ENCODE measurements at regions not wholly inside any gene's neighbourhood (a gene's known extent, or its start where the extent isn't known, plus 50 kb on each side); places are given as distances from the start of the nearest gene placed in this dataset.

DNA sequence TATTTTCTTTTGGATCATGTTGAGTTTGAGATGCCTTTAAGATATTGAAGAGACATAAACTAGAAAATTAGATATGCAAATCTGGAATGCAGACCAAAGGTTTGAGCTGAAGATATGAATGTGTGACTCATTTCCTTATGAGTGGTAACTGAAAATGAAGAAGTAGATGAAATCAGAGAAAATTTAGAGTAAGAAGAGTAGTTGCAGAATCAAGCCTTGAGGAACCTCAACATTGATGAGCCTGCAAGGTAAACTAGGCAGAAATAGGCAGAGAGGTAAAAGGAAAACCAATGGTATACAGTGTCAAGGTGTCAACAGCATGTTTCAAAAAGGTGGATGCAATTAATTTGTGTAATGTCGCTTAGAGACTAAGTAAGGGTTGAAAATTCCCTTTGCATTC, 142.8 kb downstream of the MOSPD2 start:
- Histone ChIP-seq H3K9me1 (ENCODE audit: insufficient read depth, low read length) (no peaks in the 10 kb centered on the region), H3K79me1 (ENCODE audit: low read depth in 1 of 2, low read length in 2 of 2) (no peaks in the 10 kb centered on the region), H3K27me3 (ENCODE audit: control insufficient read depth, insufficient read depth, low read length) (no peaks in the 10 kb centered on the region), H2BK15ac (ENCODE audit: low read depth, low read length) (no peak overlapping the region), H3K9me3 (ENCODE audit: control insufficient read depth, insufficient read depth, low read length) (no peaks in the 10 kb centered on the region), H4K91ac (ENCODE audit: insufficient read depth, low read depth, low read length) (no peak overlapping the region), H4K20me1 (ENCODE audit: insufficient read depth, low read length) (no peaks in the 10 kb centered on the region), H2AK5ac (ENCODE audit: low read depth, low read length) (no peak overlapping the region), H3K4me3 (ENCODE audit: insufficient read depth, low read depth, low read length) (no peak overlapping the region), H3K4me2 (ENCODE audit: low read depth, low read length) (no peak overlapping the region), H3K4me1 (ENCODE audit: control insufficient read depth, insufficient read depth, low read length) (no peaks in the 10 kb centered on the region), H3K23ac (ENCODE audit: low read depth, low read length) (no peak overlapping the region), H3K14ac (replicated peaks; ENCODE audit: low read depth, low read length) (no peak overlapping the region), H2BK120ac (ENCODE audit: low read depth, low read length) (no peak overlapping the region), H4K8ac (ENCODE audit: low read depth in 2 of 2, low read length in 2 of 2) (no peak overlapping the region), H3K56ac (ENCODE audit: extremely low read depth, insufficient read depth, low read length) (no peak overlapping the region), H4K5ac (ENCODE audit: low read depth, low read length) (no peak overlapping the region), H3K4ac (ENCODE audit: low read depth, low read length) (no peak overlapping the region), H3K9ac (ENCODE audit: low read depth, low read length) (no peak overlapping the region), H3K36me3 (ENCODE audit: control insufficient read depth, insufficient read depth, low read length) (no peaks in the 10 kb centered on the region), H2BK5ac (ENCODE audit: low read depth, low read length, poor library complexity, severe bottlenecking) (no peak overlapping the region), H3K18ac (ENCODE audit: low read depth, low read length) (no peak overlapping the region), H2BK20ac (ENCODE audit: low read depth, low read length) (no peak overlapping the region), H2AFZ (replicated peaks; ENCODE audit: low read length, poor library complexity) (no peak overlapping the region), H3K27ac (ENCODE audit: insufficient read depth, low read length) (no peak overlapping the region), H2AK9ac (replicated peaks; ENCODE audit: low read depth, low read length, poor library complexity) (no peak overlapping the region)
- ATAC-seq (ENCODE audit: low read depth) (no peak), DNase-seq (peak; percentile 4)
- dilution Hi-C loops (cut with HindIII; ENCODE audit: low sequenced_read_pairs, unreplicated experiment): no loop called here
- TF ChIP-seq MXI1 (IDR thresholded peaks at IDR 0.05; ENCODE audit: borderline replicate concordance, low read depth, low read length) (no peak), MAZ (IDR thresholded peaks at IDR 0.05; ENCODE audit: borderline replicate concordance, low read depth, low read length) (no peak), RFX5 (IDR thresholded peaks at IDR 0.05; ENCODE audit: low read depth, low read length) (no peak), RCOR1 (IDR thresholded peaks at IDR 0.05; ENCODE audit: insufficient replicate concordance, low read length) (no peak), FOS (IDR thresholded peaks at IDR 0.05; ENCODE audit: low read depth, low read length) (no peak), CEBPB (IDR thresholded peaks at IDR 0.05; ENCODE audit: low read depth, low read length) (no peak), NFE2L2 (IDR thresholded peaks at IDR 0.05; ENCODE audit: low read depth, low read length) (no peak), RAD21 (IDR thresholded peaks at IDR 0.05; ENCODE audit: low read length) (no peak), BHLHE40 (IDR thresholded peaks at IDR 0.05; ENCODE audit: low read depth, low read length) (no peak), SMC3 (IDR thresholded peaks at IDR 0.05; ENCODE audit: low read depth, low read length) (no peak)
- TF ChIP-seq, protein P1, sequence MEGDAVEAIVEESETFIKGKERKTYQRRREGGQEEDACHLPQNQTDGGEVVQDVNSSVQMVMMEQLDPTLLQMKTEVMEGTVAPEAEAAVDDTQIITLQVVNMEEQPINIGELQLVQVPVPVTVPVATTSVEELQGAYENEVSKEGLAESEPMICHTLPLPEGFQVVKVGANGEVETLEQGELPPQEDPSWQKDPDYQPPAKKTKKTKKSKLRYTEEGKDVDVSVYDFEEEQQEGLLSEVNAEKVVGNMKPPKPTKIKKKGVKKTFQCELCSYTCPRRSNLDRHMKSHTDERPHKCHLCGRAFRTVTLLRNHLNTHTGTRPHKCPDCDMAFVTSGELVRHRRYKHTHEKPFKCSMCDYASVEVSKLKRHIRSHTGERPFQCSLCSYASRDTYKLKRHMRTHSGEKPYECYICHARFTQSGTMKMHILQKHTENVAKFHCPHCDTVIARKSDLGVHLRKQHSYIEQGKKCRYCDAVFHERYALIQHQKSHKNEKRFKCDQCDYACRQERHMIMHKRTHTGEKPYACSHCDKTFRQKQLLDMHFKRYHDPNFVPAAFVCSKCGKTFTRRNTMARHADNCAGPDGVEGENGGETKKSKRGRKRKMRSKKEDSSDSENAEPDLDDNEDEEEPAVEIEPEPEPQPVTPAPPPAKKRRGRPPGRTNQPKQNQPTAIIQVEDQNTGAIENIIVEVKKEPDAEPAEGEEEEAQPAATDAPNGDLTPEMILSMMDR (conservative IDR thresholded peaks at IDR 0.05; ENCODE audit: low read depth, low read length): no peak
- TF ChIP-seq, protein P2, sequence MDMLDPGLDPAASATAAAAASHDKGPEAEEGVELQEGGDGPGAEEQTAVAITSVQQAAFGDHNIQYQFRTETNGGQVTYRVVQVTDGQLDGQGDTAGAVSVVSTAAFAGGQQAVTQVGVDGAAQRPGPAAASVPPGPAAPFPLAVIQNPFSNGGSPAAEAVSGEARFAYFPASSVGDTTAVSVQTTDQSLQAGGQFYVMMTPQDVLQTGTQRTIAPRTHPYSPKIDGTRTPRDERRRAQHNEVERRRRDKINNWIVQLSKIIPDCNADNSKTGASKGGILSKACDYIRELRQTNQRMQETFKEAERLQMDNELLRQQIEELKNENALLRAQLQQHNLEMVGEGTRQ (IDR thresholded peaks at IDR 0.05; ENCODE audit: low read depth, low read length): no peak
- TF ChIP-seq, protein P3, sequence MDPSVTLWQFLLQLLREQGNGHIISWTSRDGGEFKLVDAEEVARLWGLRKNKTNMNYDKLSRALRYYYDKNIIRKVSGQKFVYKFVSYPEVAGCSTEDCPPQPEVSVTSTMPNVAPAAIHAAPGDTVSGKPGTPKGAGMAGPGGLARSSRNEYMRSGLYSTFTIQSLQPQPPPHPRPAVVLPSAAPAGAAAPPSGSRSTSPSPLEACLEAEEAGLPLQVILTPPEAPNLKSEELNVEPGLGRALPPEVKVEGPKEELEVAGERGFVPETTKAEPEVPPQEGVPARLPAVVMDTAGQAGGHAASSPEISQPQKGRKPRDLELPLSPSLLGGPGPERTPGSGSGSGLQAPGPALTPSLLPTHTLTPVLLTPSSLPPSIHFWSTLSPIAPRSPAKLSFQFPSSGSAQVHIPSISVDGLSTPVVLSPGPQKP (IDR thresholded peaks at IDR 0.05; ENCODE audit: borderline replicate concordance, low read depth, low read length): no peak
- WGBS, 2 experiments (ENCODE audit: extremely low coverage in 2 of 2, insufficient read length in 1 of 2): 60% methylated on average over 1 of the region's 1 CpG; no CpG with 5 or more reads in 1 of the 2 experiments
- in situ Hi-C loops (cut with MboI; ENCODE audit: low sequenced_read_pairs): no loop called here
- POLR2A ChIA-PET (ENCODE audit: unreplicated experiment): no interaction called here
- BruUV-seq (replicated peaks): no TSS peak
- CTCF ChIA-PET: no interaction called here
- intact Hi-C loops (cut with micrococcal nuclease): no loop called here

Data from IMR-90 (cell line).